Neuronal stem cell (in vitro differentiated cells): ENCODE measurements at regions not wholly inside any gene's neighbourhood (a gene's known extent, or its start where the extent isn't known, plus 50 kb on each side); places are given as distances from the start of the nearest gene placed in this dataset.

ENCODE experiments used
- DNase-seq: peaks from one replicate; pipeline ENCODE4 v3.0.0-alpha.2; 2013; ENCODE audit warnings: low spot score
- H2AFZ ChIP-seq: one replicate; pipeline ENCODE4 v1.6.1; 2013; ENCODE audit warnings: mild to moderate bottlenecking, low read length, inconsistent platforms
- H2AK5ac ChIP-seq: 2 replicates; pipeline ENCODE4 v1.6.1; 2013; ENCODE audit warnings: low read depth, mild to moderate bottlenecking, inconsistent platforms, low read length, moderate library complexity, mixed read lengths
- H2BK120ac ChIP-seq: 2 replicates; pipeline ENCODE4 v1.6.1; 2013; ENCODE audit warnings: low read depth, mild to moderate bottlenecking, inconsistent platforms, low read length, moderate library complexity, mixed read lengths
- H2BK12ac ChIP-seq: one replicate; pipeline ENCODE4 v1.6.1; 2013; ENCODE audit warnings: low read length, inconsistent platforms
- H2BK15ac ChIP-seq: 2 replicates; pipeline ENCODE4 v1.6.1; 2013; ENCODE audit warnings: mild to moderate bottlenecking, low read length, inconsistent platforms, mixed read lengths
- H2BK5ac ChIP-seq: one replicate; pipeline ENCODE4 v1.6.1; 2013; ENCODE audit warnings: inconsistent platforms, mild to moderate bottlenecking, low read length, moderate library complexity
- H3K14ac ChIP-seq: one replicate; pipeline ENCODE4 v1.6.1; 2013; ENCODE audit warnings: low read length, inconsistent platforms
- H3K18ac ChIP-seq: 2 replicates; pipeline ENCODE4 v1.6.1; 2013; ENCODE audit warnings: low read length, inconsistent platforms
- H3K23ac ChIP-seq: 2 replicates; pipeline ENCODE4 v1.6.1; 2013; ENCODE audit warnings: low read depth, mild to moderate bottlenecking, mixed read lengths, low read length, inconsistent platforms; ENCODE audit not compliant: poor library complexity
- H3K27ac ChIP-seq: replicated peaks from 3 replicates; pipeline ENCODE4 v1.5.1; 2013; ENCODE audit warnings: low read length, inconsistent platforms
- H3K27me3 ChIP-seq, 3 experiments: 2 replicates each; pipeline ENCODE4 v1.6.1; 2013; ENCODE audit warnings: low read length in 3 of 3, mild to moderate bottlenecking in 2 of 3, inconsistent platforms in 1 of 3, low read depth in 1 of 3, mixed read lengths in 1 of 3, moderate library complexity in 1 of 3; ENCODE audit not compliant: control insufficient read depth in 3 of 3, insufficient read depth in 3 of 3
- H3K36me3 ChIP-seq, 2 donors: replicated peaks in 1 of 2; 2 replicates each; pipeline ENCODE4 v1.6.1; 2013; ENCODE audit warnings: low read length in 2 of 2; ENCODE audit not compliant: control insufficient read depth in 2 of 2, insufficient read depth in 2 of 2
- H3K4ac ChIP-seq: 2 replicates; pipeline ENCODE4 v1.6.1; 2013; ENCODE audit warnings: inconsistent platforms, mild to moderate bottlenecking, low read length, moderate library complexity
- H3K4me1 ChIP-seq, 2 donors: 1 replicate in 1 of 2; 2 replicates in 1 of 2; pipeline ENCODE4 v1.6.1; 2013; ENCODE audit warnings: low read length in 2 of 2, low read depth in 1 of 2; ENCODE audit not compliant: control insufficient read depth in 2 of 2, insufficient read depth in 1 of 2
- H3K4me2 ChIP-seq: one replicate; pipeline ENCODE4 v1.6.1; 2013; ENCODE audit warnings: mild to moderate bottlenecking, low read length, inconsistent platforms; ENCODE audit not compliant: insufficient read depth, poor library complexity, severe bottlenecking
- H3K4me3 ChIP-seq, 2 donors: 2 replicates each; pipeline ENCODE4 v1.5.1; 2013; ENCODE audit warnings: low read length in 2 of 2, mild to moderate bottlenecking in 2 of 2, inconsistent platforms in 1 of 2, moderate library complexity in 1 of 2
- H3K79me1 ChIP-seq: one replicate; pipeline ENCODE4 v1.6.1; 2013; ENCODE audit warnings: low read depth, mild to moderate bottlenecking, inconsistent platforms, low read length, moderate library complexity
- H3K9ac ChIP-seq: one replicate; pipeline ENCODE4 v1.6.1; 2013; ENCODE audit warnings: mild to moderate bottlenecking, low read depth, low read length, inconsistent platforms; ENCODE audit not compliant: poor library complexity
- H3K9me3 ChIP-seq, 2 donors: replicated peaks in 1 of 2; 2 replicates each; pipeline versions ENCODE3 to v1.6.1; 2013; ENCODE audit warnings: low read length in 2 of 2, mild to moderate bottlenecking in 2 of 2, inconsistent platforms in 1 of 2, low read depth in 1 of 2, mixed read lengths in 1 of 2, moderate library complexity in 1 of 2; ENCODE audit not compliant: control insufficient read depth in 2 of 2, insufficient read depth in 1 of 2
- H4K8ac ChIP-seq: one replicate; pipeline ENCODE4 v1.6.1; 2013; ENCODE audit warnings: low read depth, mild to moderate bottlenecking, inconsistent platforms, low read length, moderate library complexity
- H4K91ac ChIP-seq: one replicate; pipeline ENCODE4 v1.6.1; 2013; ENCODE audit warnings: low read length, low read depth, mild to moderate bottlenecking, inconsistent platforms; ENCODE audit not compliant: poor library complexity
- WGBS, 2 donors: extraction: QIAGEN DNeasy Blood & Tissue Kit; methylation state at CpG; one replicate each; pipeline ENCODE4 v1.1.7; 2013; ENCODE audit warnings: missing lambda C conversion rate in 2 of 2, mixed read lengths in 1 of 2; ENCODE audit not compliant: insufficient read length in 2 of 2, insufficient replicate concordance in 1 of 2; ENCODE audit errors: extremely low coverage in 2 of 2; 5-methylcytosine and 5-hydroxymethylcytosine counted together

DNA sequence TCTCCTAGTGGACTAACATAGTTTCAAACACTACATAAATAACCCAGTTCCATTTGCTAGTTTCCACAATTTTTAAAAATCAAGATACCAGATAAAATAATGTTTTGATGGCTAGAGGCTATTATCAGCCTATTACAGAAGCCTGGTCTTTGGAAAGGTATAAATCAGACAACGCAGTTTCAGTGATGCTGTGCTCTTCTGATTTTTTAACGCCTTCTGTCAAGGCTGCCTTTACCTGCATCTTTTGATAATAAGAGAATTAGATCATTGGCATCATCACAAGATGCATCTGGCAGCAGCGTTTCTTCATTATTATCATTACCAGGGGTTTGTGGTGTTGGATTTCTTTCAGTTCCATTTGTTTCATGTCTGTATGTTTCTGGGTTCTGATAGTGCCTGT is 268.7 kb downstream of the MTX2 start:
- H3K4me3 ChIP-seq: no peak overlapping the region
- H3K18ac ChIP-seq: no peak overlapping the region
- no peak overlapping the region for H3K27ac ChIP-seq
- H3K36me3 ChIP-seq: no peaks in the 10 kb centered on the region
- H4K8ac ChIP-seq: no peak overlapping the region
- H3K4me2 ChIP-seq: no peak overlapping the region
- H3K9me3 ChIP-seq: no peaks in the 10 kb centered on the region
- no CpG with 5 or more reads among the region's 3 CpGs for WGBS, 2 donors
- no peak overlapping the region for H2BK120ac ChIP-seq
- no peaks in the 10 kb centered on the region for H3K27me3 ChIP-seq
- no peak overlapping the region for H3K9ac ChIP-seq
- no peak overlapping the region for H2BK5ac ChIP-seq
- H2AFZ ChIP-seq: no peak overlapping the region
- no peak for DNase-seq
- no peak overlapping the region for H2BK15ac ChIP-seq
- H3K4me1 ChIP-seq: no peaks in the 10 kb centered on the region
- no peak overlapping the region for H3K23ac ChIP-seq
- H3K14ac ChIP-seq: no peak overlapping the region
- no peak overlapping the region for H2BK12ac ChIP-seq
- no peak overlapping the region for H2AK5ac ChIP-seq
- H4K91ac ChIP-seq: no peak overlapping the region
- no peak overlapping the region for H3K4ac ChIP-seq
- H3K79me1 ChIP-seq: no peaks in the 10 kb centered on the region

DNA sequence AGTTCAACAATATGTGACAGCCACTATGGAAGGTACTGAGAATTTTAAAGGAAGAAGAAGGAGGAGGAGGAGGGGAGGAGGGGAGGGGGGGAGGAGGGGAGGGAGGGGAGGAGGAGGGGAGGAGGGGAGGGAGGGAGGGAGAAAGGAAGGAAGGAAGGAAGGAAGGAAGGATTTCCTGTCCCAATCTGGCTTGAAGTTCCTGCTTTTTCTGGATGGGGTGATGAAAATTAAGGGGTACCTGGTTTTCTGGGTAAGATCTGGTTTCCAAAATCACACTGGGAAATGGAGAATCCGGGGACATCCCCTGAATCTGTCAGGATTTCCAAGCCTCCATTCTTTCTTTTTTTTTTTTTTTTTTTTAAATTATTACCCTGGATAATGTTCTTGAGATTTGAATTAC is 271.8 kb downstream of the MTX2 start:
- no peak overlapping the region for H4K91ac ChIP-seq
- H3K4ac ChIP-seq: no peak overlapping the region
- no peak overlapping the region for H2BK12ac ChIP-seq
- no peak overlapping the region for H2AK5ac ChIP-seq
- H3K9ac ChIP-seq: no peak overlapping the region
- no peak overlapping the region for H3K27ac ChIP-seq
- DNase-seq: no peak
- H3K36me3 ChIP-seq: no peaks in the 10 kb centered on the region
- H3K18ac ChIP-seq: no peak overlapping the region
- H2BK120ac ChIP-seq: no peak overlapping the region
- H3K23ac ChIP-seq: no peak overlapping the region
- no peak overlapping the region for H3K4me2 ChIP-seq
- no peaks in the 10 kb centered on the region for H3K9me3 ChIP-seq
- H3K4me3 ChIP-seq: no peak overlapping the region
- no peak overlapping the region for H2AFZ ChIP-seq
- no CpG with 5 or more reads among the region's 1 CpG for WGBS, 2 donors
- H2BK15ac ChIP-seq: no peak overlapping the region
- H3K4me1 ChIP-seq: peaks cover 4 to 11% of the 10 kb centered on the region in 2 donors
- H3K27me3 ChIP-seq: no peaks in the 10 kb centered on the region
- H3K79me1 ChIP-seq: no peaks in the 10 kb centered on the region
- H2BK5ac ChIP-seq: no peak overlapping the region
- no peak overlapping the region for H4K8ac ChIP-seq
- no peak overlapping the region for H3K14ac ChIP-seq

DNA sequence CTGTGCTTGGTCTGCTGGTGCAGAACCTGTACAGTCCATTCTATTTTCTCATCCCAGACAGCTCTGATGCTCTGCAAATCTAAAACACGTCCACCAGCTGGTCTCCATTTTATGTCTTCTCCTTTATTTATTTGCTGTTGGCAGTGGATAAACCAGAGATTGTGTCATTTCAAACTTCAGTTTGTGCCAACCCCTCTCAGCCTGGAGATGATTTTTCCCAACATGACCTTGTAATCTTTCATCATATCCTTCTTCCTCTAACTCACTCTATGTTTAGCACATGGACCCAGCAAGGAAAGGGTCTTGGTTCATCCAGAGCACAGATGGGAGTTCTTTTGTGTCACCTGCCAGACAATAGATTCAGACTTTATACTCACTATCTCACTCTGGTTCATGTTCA is 273.2 kb downstream of the MTX2 start:
- no peak overlapping the region for H3K4me3 ChIP-seq
- H2AK5ac ChIP-seq: no peak overlapping the region
- no peak overlapping the region for H2BK120ac ChIP-seq
- no peak overlapping the region for H2AFZ ChIP-seq
- no peaks in the 10 kb centered on the region for H3K36me3 ChIP-seq
- no peak overlapping the region for H4K91ac ChIP-seq
- no peaks in the 10 kb centered on the region for H3K27me3 ChIP-seq
- no peak overlapping the region for H3K4me2 ChIP-seq
- WGBS, 2 donors: no CpG with 5 or more reads among the region's 1 CpG
- no peak overlapping the region for H3K14ac ChIP-seq
- H2BK12ac ChIP-seq: no peak overlapping the region
- no peak overlapping the region for H4K8ac ChIP-seq
- no peak for DNase-seq
- H2BK15ac ChIP-seq: no peak overlapping the region
- H3K79me1 ChIP-seq: no peaks in the 10 kb centered on the region
- no peak overlapping the region for H3K9ac ChIP-seq
- H3K9me3 ChIP-seq: no peaks in the 10 kb centered on the region
- no peak overlapping the region for H3K27ac ChIP-seq
- H2BK5ac ChIP-seq: no peak overlapping the region
- H3K4me1 ChIP-seq: peaks cover 6 to 11% of the 10 kb centered on the region in 2 donors
- H3K4ac ChIP-seq: no peak overlapping the region
- no peak overlapping the region for H3K23ac ChIP-seq
- H3K18ac ChIP-seq: no peak overlapping the region

DNA sequence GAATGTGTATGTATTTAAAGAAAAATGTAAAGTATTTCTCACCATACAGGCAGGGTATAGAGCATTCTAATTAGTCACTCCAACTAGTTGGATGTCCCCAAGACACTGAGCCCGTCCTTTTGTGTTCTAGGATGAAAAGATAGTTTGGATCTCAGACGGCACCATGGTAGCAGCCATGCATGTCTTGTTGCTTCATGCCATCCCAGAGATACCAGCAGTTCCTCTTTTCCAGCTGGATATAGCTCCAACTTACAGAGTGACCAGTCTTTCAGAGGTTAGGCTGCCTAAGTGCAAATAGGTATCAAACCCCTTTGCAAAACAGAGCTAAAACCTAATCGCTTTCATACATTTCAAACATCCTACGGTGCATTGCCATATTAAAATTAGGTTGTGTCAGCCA is 275.3 kb downstream of the MTX2 start:
- no peak overlapping the region for H3K27ac ChIP-seq
- H2BK12ac ChIP-seq: no peak overlapping the region
- H3K4me2 ChIP-seq: no peak overlapping the region
- no peaks in the 10 kb centered on the region for H3K79me1 ChIP-seq
- no peak overlapping the region for H3K14ac ChIP-seq
- H3K4ac ChIP-seq: no peak overlapping the region
- H3K9ac ChIP-seq: no peak overlapping the region
- H3K27me3 ChIP-seq: no peaks in the 10 kb centered on the region
- H2BK120ac ChIP-seq: no peak overlapping the region
- no peaks in the 10 kb centered on the region for H3K36me3 ChIP-seq
- H3K23ac ChIP-seq: no peak overlapping the region
- H4K8ac ChIP-seq: no peak overlapping the region
- H3K18ac ChIP-seq: no peak overlapping the region
- no CpG with 5 or more reads among the region's 4 CpGs for WGBS, 2 donors
- no peak overlapping the region for H2BK5ac ChIP-seq
- peaks cover 6 to 11% of the 10 kb centered on the region in 2 donors for H3K4me1 ChIP-seq
- no peak for DNase-seq
- no peak overlapping the region for H2AFZ ChIP-seq
- no peak overlapping the region for H2BK15ac ChIP-seq
- H3K4me3 ChIP-seq: no peak overlapping the region
- no peak overlapping the region for H4K91ac ChIP-seq
- H2AK5ac ChIP-seq: no peak overlapping the region
- no peaks in the 10 kb centered on the region for H3K9me3 ChIP-seq
